ENCODE measurements at regions not wholly inside any gene's neighbourhood (a gene's known extent, or its start where the extent isn't known, plus 50 kb on each side); places are given as distances from the start of the nearest gene placed in this dataset.

DNA sequence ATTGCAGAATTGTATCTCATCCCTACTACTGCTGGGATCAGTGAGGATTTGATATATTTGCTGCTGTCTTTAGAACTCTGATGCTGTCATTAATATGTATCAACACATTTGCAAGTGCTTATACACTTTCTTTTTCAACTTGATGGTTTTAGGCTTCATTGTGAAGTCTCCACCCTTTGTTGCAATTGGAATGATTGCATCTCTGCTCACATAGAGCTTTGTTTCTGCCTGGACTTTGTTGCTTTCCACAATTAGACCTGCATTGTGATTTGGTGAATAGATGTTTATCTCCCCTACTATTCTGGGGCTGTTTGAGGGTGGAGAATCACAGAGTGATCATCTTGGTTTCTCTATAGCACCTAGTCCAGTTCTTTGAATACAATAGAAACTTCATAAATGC lies 666.7 kb downstream of the EPM2A start:
- Histone ChIP-seq H3K4me1 (no peaks in the 10 kb centered on the region), H3K27me3 (no peaks in the 10 kb centered on the region), H3K9me3 (no peaks in the 10 kb centered on the region), H3K27ac (no peak overlapping the region), H3K36me3 (no peaks in the 10 kb centered on the region), H3K4me3 (no peak overlapping the region)
- TF ChIP-seq CTCF (IDR thresholded peaks at IDR 0.05), result no peak
- DNase-seq (ENCODE audit: low spot score), result no peak

- Histone ChIP-seq H3K9me3 (no peaks in the 10 kb centered on the region), H3K36me3 (no peaks in the 10 kb centered on the region), H3K4me3 (no peak overlapping the region), H3K4me1 (no peaks in the 10 kb centered on the region), H3K27me3 (no peaks in the 10 kb centered on the region), H3K27ac (no peak overlapping the region)
- DNase-seq (ENCODE audit: low spot score), result no peak
- no peak for TF ChIP-seq CTCF (IDR thresholded peaks at IDR 0.05)
Measured at GRCh38 chr6:145069966-145070365, 665.4 kb downstream of the EPM2A start.

GRCh38 chr6:145070791-145071190 lies 664.5 kb downstream of the EPM2A start:
- TF ChIP-seq CTCF (IDR thresholded peaks at IDR 0.05), result no peak
- no peaks in the 10 kb centered on the region for H3K36me3 ChIP-seq
- no peak overlapping the region for H3K4me3 ChIP-seq
- H3K9me3 ChIP-seq, result no peaks in the 10 kb centered on the region
- no peak overlapping the region for H3K27ac ChIP-seq
- H3K27me3 ChIP-seq, result no peaks in the 10 kb centered on the region
- no peak for DNase-seq (ENCODE audit: low spot score)
- no peaks in the 10 kb centered on the region for H3K4me1 ChIP-seq

GRCh38 chr6:145071836-145072235 lies 663.5 kb downstream of the EPM2A start:
- Histone ChIP-seq H3K36me3 (no peaks in the 10 kb centered on the region), H3K27ac (no peak overlapping the region), H3K4me3 (no peak overlapping the region), H3K9me3 (peaks cover 0 to 6% of the 10 kb centered on the region in 2 donors), H3K27me3 (no peaks in the 10 kb centered on the region), H3K4me1 (no peaks in the 10 kb centered on the region)
- DNase-seq (ENCODE audit: low spot score), result no peak
- TF ChIP-seq CTCF (IDR thresholded peaks at IDR 0.05), result no peak

DNA sequence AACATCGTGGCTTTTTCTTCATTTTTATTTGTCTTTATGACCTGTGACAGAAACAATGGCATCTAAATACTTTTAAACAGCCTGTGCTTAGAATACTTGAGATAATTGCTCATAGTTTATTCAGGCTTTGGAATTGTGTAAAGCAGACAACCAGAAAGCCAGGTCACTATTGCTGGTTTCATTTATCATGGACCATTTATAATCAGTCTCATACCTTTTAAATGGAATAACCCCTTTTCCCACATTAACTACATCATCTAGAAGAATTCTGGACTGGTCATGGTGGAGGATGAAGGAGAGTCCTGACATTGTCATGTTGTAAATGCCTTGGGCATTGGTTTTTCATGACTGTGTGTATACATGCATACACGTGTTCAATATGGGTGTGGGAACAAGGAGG lies 661.5 kb downstream of the EPM2A start:
- Histone ChIP-seq H3K4me3 (no peak overlapping the region), H3K27me3 (no peaks in the 10 kb centered on the region), H3K9me3 (peaks cover 0 to 6% of the 10 kb centered on the region in 2 donors), H3K4me1 (no peaks in the 10 kb centered on the region), H3K27ac (no peak overlapping the region), H3K36me3 (no peaks in the 10 kb centered on the region)
- DNase-seq (ENCODE audit: low spot score), result no peak
- TF ChIP-seq CTCF (IDR thresholded peaks at IDR 0.05), result no peak

DNA sequence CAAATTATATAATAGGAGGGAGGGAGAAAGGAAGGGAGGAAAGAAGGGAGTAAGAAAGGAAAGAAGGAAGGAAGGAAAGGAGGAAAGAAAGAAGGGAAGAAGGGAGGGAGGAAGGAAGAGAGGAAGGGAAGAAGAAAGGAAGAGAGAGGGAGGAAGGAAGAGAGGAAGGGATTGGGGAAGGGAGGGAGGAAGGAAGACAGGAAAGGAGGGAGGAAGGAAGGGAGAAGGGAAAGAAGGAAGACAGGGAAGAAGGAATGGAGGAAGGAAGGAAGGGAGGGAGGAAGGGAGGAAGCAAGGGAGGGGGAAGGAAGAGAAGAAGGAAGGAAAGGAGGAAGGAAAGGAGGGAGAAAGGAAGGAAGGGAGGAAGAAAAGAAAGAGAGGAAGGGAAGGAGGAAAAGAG lies 660.5 kb downstream of the EPM2A start:
- Histone ChIP-seq H3K27ac (no peak overlapping the region), H3K27me3 (no peaks in the 10 kb centered on the region), H3K36me3 (no peaks in the 10 kb centered on the region), H3K4me3 (no peak overlapping the region), H3K4me1 (no peaks in the 10 kb centered on the region), H3K9me3 (peaks cover 0 to 6% of the 10 kb centered on the region in 2 donors)
- DNase-seq (ENCODE audit: low spot score), result no peak
- TF ChIP-seq CTCF (IDR thresholded peaks at IDR 0.05), result no peak
